ENCODE measurements at regions not wholly inside any gene's neighbourhood (a gene's known extent, or its start where the extent isn't known, plus 50 kb on each side); places are given as distances from the start of the nearest gene placed in this dataset.
A peak's percentile ranks its signal among the peaks of the same experiment; 100 is the strongest.

GRCh38 chr17:56009795-56010651 is 143.3 kb upstream of the ANKFN1 start:
- DNase-seq (ENCODE audit: low spot score): no peak

- no peak for DNase-seq (ENCODE audit: low spot score)
Observed at GRCh38 chr17:56011406-56012131, 141.7 kb upstream of the ANKFN1 start.

- no peak for DNase-seq (ENCODE audit: low spot score)
Observed at GRCh38 chr17:56018211-56018610, 135.1 kb upstream of the ANKFN1 start.

GRCh38 chr17:56020369-56020768 is 132.9 kb upstream of the ANKFN1 start:
- peak; percentile 26 for DNase-seq (ENCODE audit: low spot score)

GRCh38 chr17:56021681-56022190 is 131.5 kb upstream of the ANKFN1 start:
- no peak for DNase-seq (ENCODE audit: low spot score)

GRCh38 chr17:56023851-56024250 is 129.4 kb upstream of the ANKFN1 start:
- DNase-seq (ENCODE audit: low spot score): no peak

- DNase-seq (ENCODE audit: low spot score): no peak
Observed at GRCh38 chr17:56026915-56027314, 126.4 kb upstream of the ANKFN1 start.

GRCh38 chr17:56028837-56029236 is 124.4 kb upstream of the ANKFN1 start:
- DNase-seq (ENCODE audit: low spot score): no peak

- no peak for DNase-seq (ENCODE audit: low spot score)
Observed at GRCh38 chr17:56030009-56030624, 123.2 kb upstream of the ANKFN1 start.

GRCh38 chr17:56031636-56032035 is 121.6 kb upstream of the ANKFN1 start:
- no peak for DNase-seq (ENCODE audit: low spot score)

- DNase-seq (ENCODE audit: low spot score): no peak
Observed at GRCh38 chr17:56034197-56034635, 119.1 kb upstream of the ANKFN1 start.

- DNase-seq (ENCODE audit: low spot score): no peak
Observed at GRCh38 chr17:56038131-56038530, 115.1 kb upstream of the ANKFN1 start.

- no peak for DNase-seq (ENCODE audit: low spot score)
Observed at GRCh38 chr17:56045872-56046271, 107.4 kb upstream of the ANKFN1 start.

- no peak for DNase-seq (ENCODE audit: low spot score)
Observed at GRCh38 chr17:56047331-56047730, 105.9 kb upstream of the ANKFN1 start.

GRCh38 chr17:56057869-56058268 is 95.4 kb upstream of the ANKFN1 start:
- no peak for DNase-seq (ENCODE audit: low spot score)

- no peak for DNase-seq (ENCODE audit: low spot score)
Observed at GRCh38 chr17:56064506-56064905, 88.8 kb upstream of the ANKFN1 start.

GRCh38 chr17:56074361-56074890 is 78.8 kb upstream of the ANKFN1 start:
- no peak for DNase-seq (ENCODE audit: low spot score)

GRCh38 chr17:56076980-56077379 is 76.3 kb upstream of the ANKFN1 start:
- DNase-seq (ENCODE audit: low spot score): no peak

GRCh38 chr17:56083475-56083874 is 69.8 kb upstream of the ANKFN1 start:
- DNase-seq (ENCODE audit: low spot score): no peak

- DNase-seq (ENCODE audit: low spot score): peak; percentile 13
Observed at GRCh38 chr17:56085576-56086267, 67.6 kb upstream of the ANKFN1 start.

- DNase-seq (ENCODE audit: low spot score): no peak
Observed at GRCh38 chr17:56087199-56087598, 66.1 kb upstream of the ANKFN1 start.
